ENCODE measurements at regions not wholly inside any gene's neighbourhood (a gene's known extent, or its start where the extent isn't known, plus 50 kb on each side); places are given as distances from the start of the nearest gene placed in this dataset.

GRCh38 chr4:181562399-181562798, 680.8 kb upstream of the TENM3 start:
- DNase-seq (ENCODE audit: low spot score) = no peak

GRCh38 chr4:181564625-181565024, 678.6 kb upstream of the TENM3 start:
- no peak for DNase-seq (ENCODE audit: low spot score)

- no peak for DNase-seq (ENCODE audit: low spot score)
Observed at GRCh38 chr4:181566490-181566889, 676.7 kb upstream of the TENM3 start.

- no peak for DNase-seq (ENCODE audit: low spot score)
Observed at GRCh38 chr4:181569553-181569952, 673.6 kb upstream of the TENM3 start.

- no peak for DNase-seq (ENCODE audit: low spot score)
Observed at GRCh38 chr4:181578911-181579310, 664.3 kb upstream of the TENM3 start.

GRCh38 chr4:181579486-181579885, 663.7 kb upstream of the TENM3 start:
- no peak for DNase-seq (ENCODE audit: low spot score)

- no peak for DNase-seq (ENCODE audit: low spot score)
Observed at GRCh38 chr4:181581983-181582382, 661.2 kb upstream of the TENM3 start.

- no peak for DNase-seq (ENCODE audit: low spot score)
Observed at GRCh38 chr4:181582595-181582994, 660.6 kb upstream of the TENM3 start.

- no peak for DNase-seq (ENCODE audit: low spot score)
Observed at GRCh38 chr4:181588733-181589302, 654.4 kb upstream of the TENM3 start.

- DNase-seq (ENCODE audit: low spot score) = no peak
Observed at GRCh38 chr4:181592221-181592745, 650.9 kb upstream of the TENM3 start.

GRCh38 chr4:181593703-181594102, 649.5 kb upstream of the TENM3 start:
- no peak for DNase-seq (ENCODE audit: low spot score)

- no peak for DNase-seq (ENCODE audit: low spot score)
Observed at GRCh38 chr4:181594188-181594587, 649.0 kb upstream of the TENM3 start.

- DNase-seq (ENCODE audit: low spot score) = no peak
Observed at GRCh38 chr4:181595716-181596115, 647.5 kb upstream of the TENM3 start.

- no peak for DNase-seq (ENCODE audit: low spot score)
Observed at GRCh38 chr4:181597766-181598165, 645.4 kb upstream of the TENM3 start.

- DNase-seq (ENCODE audit: low spot score) = no peak
Observed at GRCh38 chr4:181599134-181599533, 644.1 kb upstream of the TENM3 start.

GRCh38 chr4:181601103-181601502, 642.1 kb upstream of the TENM3 start:
- DNase-seq (ENCODE audit: low spot score) = no peak

GRCh38 chr4:181604546-181604945, 638.7 kb upstream of the TENM3 start:
- no peak for DNase-seq (ENCODE audit: low spot score)

- DNase-seq (ENCODE audit: low spot score) = no peak
Observed at GRCh38 chr4:181606300-181606699, 636.9 kb upstream of the TENM3 start.

- no peak for DNase-seq (ENCODE audit: low spot score)
Observed at GRCh38 chr4:181608181-181608580, 635.0 kb upstream of the TENM3 start.

- no peak for DNase-seq (ENCODE audit: low spot score)
Observed at GRCh38 chr4:181611033-181611711, 632.0 kb upstream of the TENM3 start.

- no peak for DNase-seq (ENCODE audit: low spot score)
Observed at GRCh38 chr4:181611946-181612600, 631.1 kb upstream of the TENM3 start.

- no peak for DNase-seq (ENCODE audit: low spot score)
Observed at GRCh38 chr4:181613200-181613599, 630.0 kb upstream of the TENM3 start.

GRCh38 chr4:181618038-181618618, 625.1 kb upstream of the TENM3 start:
- no peak for DNase-seq (ENCODE audit: low spot score)
